VCaP (cell line): ENCODE measurements at regions not wholly inside any gene's neighbourhood (a gene's known extent, or its start where the extent isn't known, plus 50 kb on each side); places are given as distances from the start of the nearest gene placed in this dataset.

Experiments used
- H3K27ac ChIP-seq: fragments of 450-650 bp; 2 replicates; pipeline ENCODE4 v1.5.1; 2017
- CTCF ChIP-seq: fragments of 450-650 bp; conservative IDR thresholded peaks from 2 replicates; pipeline ENCODE4 v1.5.1; 2017; ENCODE audit warnings: mild to moderate bottlenecking, moderate library complexity

- no peak overlapping the region for H3K27ac ChIP-seq
- no peak for TF ChIP-seq CTCF
Measured at GRCh38 chr1:30382496-30382895, 340.9 kb downstream of the MATN1 start.

GRCh38 chr1:30381671-30382365 is 341.6 kb downstream of the MATN1 start:
- H3K27ac ChIP-seq: no peak overlapping the region
- TF ChIP-seq CTCF: no peak

GRCh38 chr1:30381266-30381665 is 342.1 kb downstream of the MATN1 start:
- TF ChIP-seq CTCF: no peak
- H3K27ac ChIP-seq: no peak overlapping the region

- H3K27ac ChIP-seq: no peak overlapping the region
- TF ChIP-seq CTCF: peak; percentile 57
Measured at GRCh38 chr1:30380625-30380984, 342.8 kb downstream of the MATN1 start.

- TF ChIP-seq CTCF: peak; percentile 95
- H3K27ac ChIP-seq: peak overlapping the region; percentile 26; the same call in 1 of the 2 replicates
Measured at GRCh38 chr1:30379684-30380624, 343.4 kb downstream of the MATN1 start.

- no peak overlapping the region for H3K27ac ChIP-seq
- no peak for TF ChIP-seq CTCF
Measured at GRCh38 chr1:30378991-30379581, 344.3 kb downstream of the MATN1 start.

DNA sequence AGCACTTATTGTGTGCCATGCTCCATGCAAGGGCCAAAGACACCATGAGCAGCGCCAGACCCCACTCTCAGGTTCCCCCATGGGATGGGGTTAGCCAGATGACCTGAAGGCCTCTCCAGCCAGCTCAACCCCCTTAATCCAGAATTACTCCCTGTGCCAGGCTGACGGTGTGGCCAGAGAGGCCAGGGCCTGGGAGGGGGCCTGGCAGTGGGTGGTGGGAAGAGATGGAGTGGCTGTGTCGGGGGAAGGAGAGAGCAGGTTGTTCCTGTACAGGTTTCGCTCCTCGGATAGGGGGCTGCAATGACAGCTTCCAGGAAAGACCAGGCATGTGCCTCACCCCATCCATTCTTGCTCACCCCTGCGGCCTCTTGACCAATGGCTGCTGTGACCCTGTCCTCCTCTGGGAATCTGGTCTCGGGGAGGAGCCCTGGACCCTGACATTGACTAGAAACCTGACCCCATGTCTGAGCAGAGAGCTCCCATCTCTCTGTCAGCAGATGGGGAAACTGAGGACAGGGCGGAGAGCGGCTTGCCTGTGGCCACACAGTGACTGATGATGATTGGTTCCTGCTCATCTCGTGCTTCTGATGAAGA is 345.3 kb downstream of the MATN1 start:
- TF ChIP-seq CTCF: no peak
- H3K27ac ChIP-seq: no peak overlapping the region
